ENCODE measurements at regions not wholly inside any gene's neighbourhood (a gene's known extent, or its start where the extent isn't known, plus 50 kb on each side); places are given as distances from the start of the nearest gene placed in this dataset.

DNA sequence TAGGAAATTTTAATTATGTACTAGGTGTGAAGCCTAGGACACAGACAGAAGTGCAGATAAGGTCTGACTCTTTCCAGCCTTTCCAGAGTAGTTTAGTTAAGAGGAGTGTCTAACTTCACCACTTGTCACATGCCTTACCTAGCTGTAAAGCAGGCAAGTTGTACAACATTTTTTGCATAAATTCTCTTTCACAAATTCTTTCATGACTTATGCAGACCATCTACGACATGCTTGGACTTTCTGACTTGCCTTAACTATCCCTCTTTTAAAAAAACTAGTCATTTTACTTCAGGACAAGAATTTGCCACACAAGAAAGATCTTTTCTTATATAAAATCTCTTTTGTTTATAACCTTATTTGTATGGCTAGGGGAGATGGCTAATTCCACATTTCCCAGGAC, 1273.6 kb upstream of the SLC39A10 start:
- TF ChIP-seq, protein P1, sequence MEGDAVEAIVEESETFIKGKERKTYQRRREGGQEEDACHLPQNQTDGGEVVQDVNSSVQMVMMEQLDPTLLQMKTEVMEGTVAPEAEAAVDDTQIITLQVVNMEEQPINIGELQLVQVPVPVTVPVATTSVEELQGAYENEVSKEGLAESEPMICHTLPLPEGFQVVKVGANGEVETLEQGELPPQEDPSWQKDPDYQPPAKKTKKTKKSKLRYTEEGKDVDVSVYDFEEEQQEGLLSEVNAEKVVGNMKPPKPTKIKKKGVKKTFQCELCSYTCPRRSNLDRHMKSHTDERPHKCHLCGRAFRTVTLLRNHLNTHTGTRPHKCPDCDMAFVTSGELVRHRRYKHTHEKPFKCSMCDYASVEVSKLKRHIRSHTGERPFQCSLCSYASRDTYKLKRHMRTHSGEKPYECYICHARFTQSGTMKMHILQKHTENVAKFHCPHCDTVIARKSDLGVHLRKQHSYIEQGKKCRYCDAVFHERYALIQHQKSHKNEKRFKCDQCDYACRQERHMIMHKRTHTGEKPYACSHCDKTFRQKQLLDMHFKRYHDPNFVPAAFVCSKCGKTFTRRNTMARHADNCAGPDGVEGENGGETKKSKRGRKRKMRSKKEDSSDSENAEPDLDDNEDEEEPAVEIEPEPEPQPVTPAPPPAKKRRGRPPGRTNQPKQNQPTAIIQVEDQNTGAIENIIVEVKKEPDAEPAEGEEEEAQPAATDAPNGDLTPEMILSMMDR (conservative IDR thresholded peaks at IDR 0.05; ENCODE audit: low read depth, low read length) = no peak
- no peak for TF ChIP-seq EZH2 (IDR thresholded peaks at IDR 0.05; ENCODE audit: borderline replicate concordance, low read depth, low read length, poor library complexity, severe bottlenecking)
